ENCODE measurements at regions not wholly inside any gene's neighbourhood (a gene's known extent, or its start where the extent isn't known, plus 50 kb on each side); places are given as distances from the start of the nearest gene placed in this dataset.

- Histone ChIP-seq H3K79me2 (replicated peaks; ENCODE audit: insufficient read depth) (no peaks in the 10 kb centered on the region), H4K20me1 (replicated peaks; ENCODE audit: insufficient read depth) (no peaks in the 10 kb centered on the region), H3F3A (replicated peaks; ENCODE audit: low read depth) (no peaks in the 10 kb centered on the region), H3K4me2 (no peak overlapping the region), H3K9me2 (ENCODE audit: insufficient read depth) (peaks cover 7% of the 10 kb centered on the region), H2AFZ (no peak overlapping the region), H3K27ac (ENCODE audit: low read depth) (no peak overlapping the region), H3K36me3 (ENCODE audit: insufficient read depth) (no peaks in the 10 kb centered on the region), H3K4me1 (ENCODE audit: insufficient read depth) (no peaks in the 10 kb centered on the region; the same call in 1 of the 2 replicates), H3K4me3 (no peak overlapping the region), H3K27me3 (ENCODE audit: insufficient read depth) (no peaks in the 10 kb centered on the region)
- DNase-seq (ENCODE audit: low spot score) (no peak), ATAC-seq (no peak)
- Mint-ChIP-seq H3K4me3 (no peak overlapping the region), H3K27ac (no peak overlapping the region), H3K4me1 (peaks cover under 1% of the 10 kb centered on the region; the same call in 1 of the 3 replicates), H3K27me3 (ENCODE audit: insufficient read depth, low read depth, poor library complexity) (peaks cover 5% of the 10 kb centered on the region), H3K36me3 (ENCODE audit: low read depth) (peaks cover 31% of the 10 kb centered on the region), H3K9me3 (peaks cover 40% of the 10 kb centered on the region)
- TF ChIP-seq REST (IDR thresholded peaks at IDR 0.05; ENCODE audit: unreplicated experiment) (no peak), CTCF (conservative IDR thresholded peaks at IDR 0.05; ENCODE audit: low read depth in 2 of 2) (no peak), EZH2 (IDR thresholded peaks at IDR 0.05; ENCODE audit: low read depth, unreplicated experiment) (no peak)
Measured at GRCh38 chr1:224809137-224809536, 120.3 kb upstream of the DNAH14 start.

- H3K27me3 ChIP-seq (ENCODE audit: insufficient read depth) = no peaks in the 10 kb centered on the region
- ATAC-seq = no peak
- Mint-ChIP-seq H3K9me3 (peaks cover 40% of the 10 kb centered on the region), H3K27ac (no peak overlapping the region), H3K36me3 (ENCODE audit: low read depth) (peaks cover 31% of the 10 kb centered on the region), H3K4me3 (no peak overlapping the region), H3K27me3 (ENCODE audit: insufficient read depth, low read depth, poor library complexity) (peaks cover 4% of the 10 kb centered on the region), H3K4me1 (no peaks in the 10 kb centered on the region)
- H3K4me2 ChIP-seq = no peak overlapping the region
- no peaks in the 10 kb centered on the region for H3F3A ChIP-seq (replicated peaks; ENCODE audit: low read depth)
- no peak overlapping the region for H2AFZ ChIP-seq
- no peak overlapping the region for H3K4me3 ChIP-seq
- no peaks in the 10 kb centered on the region for H3K36me3 ChIP-seq (ENCODE audit: insufficient read depth)
- H3K4me1 ChIP-seq (ENCODE audit: insufficient read depth) = no peaks in the 10 kb centered on the region
- no peaks in the 10 kb centered on the region for H3K79me2 ChIP-seq (replicated peaks; ENCODE audit: insufficient read depth)
- H3K27ac ChIP-seq (ENCODE audit: low read depth) = no peak overlapping the region
- peaks cover 7% of the 10 kb centered on the region for H3K9me2 ChIP-seq (ENCODE audit: insufficient read depth)
- DNase-seq (ENCODE audit: low spot score) = no peak
- H4K20me1 ChIP-seq (replicated peaks; ENCODE audit: insufficient read depth) = no peaks in the 10 kb centered on the region
- TF ChIP-seq NANOG (IDR thresholded peaks at IDR 0.05; ENCODE audit: borderline replicate concordance) (no peak), POLR2AphosphoS5 (IDR thresholded peaks at IDR 0.05; ENCODE audit: low read depth) (no peak), CREB1 (CRISPR knock-in tag; IDR thresholded peaks at IDR 0.05; ENCODE audit: low read depth) (no peak), ZNF331 (CRISPR knock-in tag; IDR thresholded peaks at IDR 0.05; ENCODE audit: low read depth) (no peak), ZNF462 (CRISPR knock-in tag; IDR thresholded peaks at IDR 0.05) (no peak), CTCF (conservative IDR thresholded peaks at IDR 0.05; ENCODE audit: low read depth in 2 of 2) (no peak)
Measured at GRCh38 chr1:224809613-224810012, 119.9 kb upstream of the DNAH14 start.
